CD4-positive, alpha-beta T cell treated with Interleukin-6 for 4 hours (primary cell): ENCODE measurements at regions not wholly inside any gene's neighbourhood (a gene's known extent, or its start where the extent isn't known, plus 50 kb on each side); places are given as distances from the start of the nearest gene placed in this dataset.

ENCODE experiments used
- DNase-seq: peaks from one replicate; pipeline ENCODE4 v3.0.0-alpha.2; 2020; ENCODE audit warnings: mixed read lengths

DNA sequence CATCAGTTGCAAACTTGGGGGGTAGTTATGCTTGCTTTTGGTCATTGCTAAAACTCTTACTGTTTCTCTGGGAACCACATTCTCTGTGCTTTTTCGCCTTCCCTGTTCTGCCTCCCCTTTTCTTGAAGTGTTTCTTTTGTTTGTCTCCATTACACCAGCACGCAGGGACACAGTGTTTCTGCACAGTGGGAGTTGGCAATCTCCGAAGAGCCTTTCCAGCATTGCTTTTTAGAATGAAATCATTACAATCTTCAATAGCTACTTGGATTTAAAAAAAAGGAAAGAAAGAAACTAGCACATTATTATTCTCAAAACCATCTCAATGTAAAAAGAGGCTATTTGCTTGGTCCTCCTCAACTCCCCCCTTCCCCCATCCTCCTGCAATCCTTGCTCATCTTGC lies 536.7 kb upstream of the MMS22L start:
- no peak for DNase-seq

DNA sequence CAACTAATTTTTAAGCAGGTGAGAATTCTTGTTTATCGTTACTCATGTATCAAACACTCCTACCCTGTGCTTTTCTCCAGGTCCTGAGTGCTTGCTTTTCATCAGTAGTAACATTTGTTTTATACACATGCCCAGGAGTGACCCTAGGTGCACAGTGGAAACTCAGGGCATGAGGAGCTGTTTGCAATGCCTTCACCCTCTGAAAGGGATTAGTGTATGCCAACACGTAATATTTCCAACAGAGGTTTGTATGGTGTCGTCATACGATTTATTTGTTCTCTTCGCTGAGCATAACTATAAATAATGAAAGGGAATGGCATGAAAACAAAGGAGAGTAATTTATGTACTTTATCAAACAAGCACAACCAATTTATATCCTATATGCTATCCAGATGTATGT lies 537.4 kb upstream of the MMS22L start:
- no peak for DNase-seq

DNA sequence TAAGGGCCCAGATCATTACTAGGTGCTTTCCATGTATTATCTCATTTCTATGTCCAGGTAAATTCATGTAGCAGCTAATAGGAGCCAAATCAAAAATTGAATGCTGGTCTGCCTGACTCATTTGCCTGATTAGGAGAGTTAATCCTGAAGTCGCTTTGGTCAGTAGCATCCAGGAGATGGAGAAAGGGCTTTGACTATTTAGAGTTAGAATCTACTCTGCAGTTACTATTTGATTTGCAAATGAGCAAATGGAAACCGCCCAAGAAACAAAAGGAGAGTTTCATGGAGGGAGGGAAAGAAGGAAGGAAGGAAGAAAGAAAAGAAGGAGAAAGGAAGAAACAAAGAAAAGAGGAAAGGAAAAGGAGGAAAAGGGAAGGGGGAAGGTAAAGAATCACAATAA lies 539.6 kb upstream of the MMS22L start:
- DNase-seq: no peak

DNA sequence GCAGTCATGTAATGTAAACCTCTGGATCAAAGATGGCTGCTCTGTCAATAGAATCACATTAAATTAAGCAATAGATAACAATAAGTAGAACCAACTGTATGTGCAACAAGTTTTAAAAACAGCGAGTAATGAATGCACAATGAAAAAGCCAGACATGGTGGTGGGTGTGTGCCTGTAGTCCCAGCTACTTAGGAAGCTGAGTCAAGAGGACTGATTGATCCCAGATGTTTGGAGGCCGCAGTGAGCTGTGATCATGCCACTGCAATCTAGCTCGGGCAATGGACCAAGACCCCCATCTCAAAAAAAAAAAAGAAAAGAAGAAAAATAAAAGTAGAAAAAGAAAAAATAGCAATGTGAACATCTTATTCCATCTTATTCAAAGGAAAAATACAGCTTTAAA lies 558.7 kb upstream of the MMS22L start:
- DNase-seq: no peak

DNA sequence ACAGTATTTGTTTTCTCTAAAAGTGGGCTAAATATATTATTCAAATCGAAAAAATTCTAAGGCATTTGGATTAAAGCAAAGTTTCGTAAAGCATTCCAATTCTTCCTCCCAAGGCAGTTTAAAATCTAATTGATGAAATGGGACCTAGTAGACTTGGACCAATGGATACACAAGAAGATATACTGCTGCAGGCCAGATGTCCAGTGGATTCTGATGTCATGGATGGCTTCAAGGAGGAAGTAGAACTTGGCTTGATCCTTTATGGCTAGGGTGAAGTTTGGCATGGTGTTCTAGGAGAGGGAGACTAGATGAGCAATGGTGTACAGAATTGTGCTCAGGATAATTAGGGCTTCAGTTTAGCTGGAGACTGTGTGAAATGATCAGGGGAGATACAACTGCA lies 559.5 kb upstream of the MMS22L start:
- no peak for DNase-seq

DNA sequence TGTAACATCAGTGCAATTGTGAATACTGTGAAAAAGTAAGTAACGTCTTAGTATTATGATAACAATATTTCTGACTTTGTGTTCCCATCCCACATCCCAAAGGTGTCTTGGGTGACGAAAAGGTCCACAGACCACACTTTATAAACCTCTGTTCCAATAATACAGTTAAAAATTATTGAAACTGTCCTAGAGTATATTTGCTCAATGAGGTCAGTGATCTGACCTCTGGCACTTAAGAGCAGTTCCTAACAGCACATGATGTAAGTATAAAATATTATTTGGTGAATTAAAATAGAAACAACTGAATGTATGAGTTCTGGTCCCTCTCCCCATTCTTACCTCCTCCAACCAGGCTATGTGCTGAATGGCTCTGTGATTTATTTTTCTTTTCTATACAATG lies 566.4 kb upstream of the MMS22L start:
- no peak for DNase-seq

DNA sequence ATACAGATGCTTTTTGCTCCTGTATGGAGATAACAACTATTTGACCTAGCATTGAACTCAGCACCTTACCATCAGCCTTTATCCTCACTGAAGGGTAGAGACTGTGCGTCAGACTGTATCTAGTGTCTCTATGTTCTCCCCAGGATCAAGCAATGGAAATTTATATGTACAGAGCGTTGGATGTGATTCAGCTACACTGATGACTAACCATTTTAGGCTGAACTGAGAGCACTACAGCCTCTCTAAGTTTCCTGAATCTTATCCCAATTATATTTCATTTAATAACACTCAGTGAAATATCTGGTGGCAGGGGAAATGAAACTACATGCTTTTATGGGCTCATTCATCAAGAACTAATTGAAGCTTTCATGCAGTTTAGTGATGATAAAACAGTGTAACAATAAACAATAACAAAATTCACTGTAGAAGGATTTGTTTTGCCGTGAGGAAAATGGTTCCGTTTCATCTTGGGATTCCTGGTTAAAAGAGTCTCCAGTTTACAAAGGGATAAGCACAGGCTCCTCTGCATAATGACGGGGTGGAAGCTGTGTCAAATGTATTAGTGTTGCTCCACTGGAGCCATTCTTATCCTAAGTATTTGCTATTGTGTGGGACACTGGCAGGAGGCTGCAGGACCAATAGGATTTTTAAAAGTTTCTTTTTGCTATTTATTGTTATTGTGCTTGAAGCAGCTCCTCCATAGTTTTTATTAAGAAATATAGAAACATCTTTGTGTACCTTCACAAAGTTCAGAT lies 567.6 kb upstream of the MMS22L start:
- DNase-seq: no peak

DNA sequence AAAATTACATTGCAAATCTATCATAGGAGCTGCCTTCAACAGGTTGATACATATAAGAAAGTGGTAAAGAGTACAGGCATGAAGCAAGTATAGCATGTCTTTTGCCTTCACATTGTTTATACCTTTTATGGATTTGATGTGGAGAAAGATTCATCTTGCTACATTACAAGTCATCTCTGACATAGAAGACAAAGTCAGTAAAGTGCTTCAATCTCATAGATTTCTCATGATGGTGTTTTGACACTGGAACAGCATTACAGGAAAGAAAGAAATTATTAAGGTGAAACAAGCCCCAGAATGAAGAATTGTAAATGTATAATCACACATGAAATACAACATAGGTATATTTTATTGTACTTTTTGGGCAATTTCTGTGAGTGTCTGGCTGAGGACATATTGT lies 580.7 kb upstream of the MMS22L start:
- no peak for DNase-seq

DNA sequence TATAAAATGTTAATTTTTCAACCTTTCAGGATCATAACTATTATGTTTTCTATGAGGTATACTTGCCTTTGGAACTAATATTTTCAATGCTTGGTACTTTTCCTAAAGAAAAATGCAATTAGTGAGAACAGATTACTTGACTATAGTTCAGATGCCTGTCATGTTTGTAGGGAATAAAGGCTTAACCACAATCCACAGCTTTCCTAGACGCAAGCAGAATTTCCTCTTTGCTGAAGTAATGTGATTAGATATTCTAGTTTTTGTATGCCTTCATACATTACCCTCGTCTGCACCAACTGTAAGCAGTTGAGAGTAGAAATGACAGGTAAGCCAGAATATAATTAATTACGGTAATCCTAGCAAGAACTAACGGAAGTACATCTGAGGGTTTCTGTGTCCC lies 581.4 kb upstream of the MMS22L start:
- no peak for DNase-seq

DNA sequence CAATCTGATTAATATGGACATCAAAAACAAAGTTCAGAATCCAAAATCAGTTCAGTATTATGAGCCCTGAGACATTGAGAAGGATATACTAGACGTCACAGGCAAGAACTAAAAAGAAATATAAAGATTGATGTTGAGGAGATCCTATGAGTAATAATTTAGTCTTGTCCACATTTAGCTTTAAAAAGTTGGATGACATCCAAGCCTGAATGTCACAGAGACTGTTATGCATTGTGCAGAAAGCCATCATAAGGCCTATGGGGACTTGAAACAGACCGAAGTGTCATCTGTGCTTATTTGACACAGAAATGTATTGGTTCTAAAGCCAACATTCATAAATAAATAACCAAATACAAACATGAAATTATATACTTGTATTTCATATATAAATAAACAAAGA lies 581.8 kb upstream of the MMS22L start:
- DNase-seq: no peak

DNA sequence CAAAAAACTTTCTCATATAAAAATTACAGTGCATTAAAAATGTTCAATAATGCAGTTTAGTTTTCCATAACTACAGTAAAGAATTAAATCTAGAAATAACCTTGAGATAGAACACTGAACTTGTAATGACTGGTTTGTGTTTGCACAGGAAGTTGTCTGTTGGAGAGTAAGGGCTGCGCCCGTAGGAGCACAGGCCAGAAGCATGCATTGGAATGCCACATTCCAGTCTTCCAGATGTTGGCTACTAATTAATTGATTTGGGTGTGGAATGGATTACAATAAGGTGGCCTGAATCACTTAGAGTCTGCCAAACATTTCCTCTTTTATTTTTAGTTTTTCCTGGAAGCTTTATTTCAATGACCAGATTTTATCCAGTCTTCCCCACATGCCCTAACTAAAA lies 582.6 kb upstream of the MMS22L start:
- no peak for DNase-seq

DNA sequence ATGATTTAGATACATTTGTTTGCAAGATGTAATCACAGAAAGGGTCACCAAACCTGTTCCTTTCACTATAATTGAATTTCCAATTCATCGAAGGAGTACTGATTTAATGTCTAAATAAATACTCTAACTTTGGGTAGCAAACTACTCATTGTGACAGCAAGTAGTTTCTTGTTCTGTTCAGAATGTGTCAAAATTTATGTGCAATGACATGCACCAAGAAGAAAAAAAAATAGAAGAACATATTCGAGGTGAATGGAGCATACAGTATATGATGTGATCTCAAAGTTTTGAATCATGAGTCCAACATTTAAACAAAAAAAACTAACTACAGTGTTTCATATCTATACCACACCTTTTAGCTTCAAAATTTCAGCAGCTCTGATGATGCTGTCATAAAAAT lies 583.6 kb upstream of the MMS22L start:
- DNase-seq: no peak

DNA sequence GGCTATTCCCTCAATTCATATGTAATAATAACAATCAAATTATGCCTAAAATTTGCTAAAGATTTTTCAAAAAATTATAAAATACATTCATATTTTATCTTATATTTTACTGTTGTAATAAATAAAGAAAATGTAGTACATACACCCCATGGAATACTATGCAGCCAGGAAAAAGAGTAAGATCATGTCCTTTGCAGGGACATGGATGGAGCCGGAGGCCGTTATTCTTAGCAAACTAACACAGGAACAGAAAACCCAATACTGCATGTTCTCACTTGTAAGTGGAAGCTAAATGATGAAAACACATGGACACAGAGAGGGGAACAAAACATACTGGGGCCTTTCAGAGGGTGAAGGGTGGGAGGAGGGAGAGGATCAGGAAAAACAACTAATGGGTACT lies 584.2 kb upstream of the MMS22L start:
- no peak for DNase-seq

DNA sequence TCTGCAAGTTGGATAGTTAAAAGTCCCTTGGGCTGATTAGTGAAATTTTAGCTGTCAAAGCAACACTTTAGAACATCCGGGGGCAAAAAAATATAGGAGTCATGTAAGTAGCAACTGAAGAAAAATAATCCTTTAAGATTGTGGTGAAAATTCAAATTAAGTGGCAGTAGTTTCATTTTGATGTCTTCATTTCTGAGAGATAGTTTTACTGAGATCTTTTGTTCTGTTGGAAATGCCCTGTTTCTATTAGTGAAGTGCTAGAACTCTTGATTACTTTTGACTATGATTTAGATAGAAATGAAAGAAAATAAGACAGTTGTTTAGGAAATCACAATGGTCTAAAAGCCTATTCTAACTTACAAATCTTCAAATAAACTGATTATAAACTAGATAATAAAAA lies 587.3 kb upstream of the MMS22L start:
- no peak for DNase-seq

DNA sequence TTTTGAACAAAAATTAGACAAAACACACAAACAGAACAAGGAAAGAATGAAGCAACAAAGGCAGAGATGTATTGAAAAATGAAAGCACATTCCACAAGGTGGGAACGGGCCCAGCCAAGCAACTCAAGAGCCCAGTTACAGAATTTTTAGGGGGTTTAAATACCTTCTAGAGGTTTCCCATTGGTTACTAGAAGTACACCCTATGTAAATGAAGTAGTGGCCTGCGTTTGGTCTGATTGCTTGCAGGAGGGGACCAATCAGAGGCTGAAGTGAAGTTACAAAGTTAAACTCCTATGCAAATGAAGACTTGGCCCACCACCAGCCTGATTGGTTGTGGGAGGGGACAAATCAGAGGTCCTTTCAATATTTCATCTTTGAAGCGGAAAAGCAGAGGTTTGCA lies 593.7 kb upstream of the MMS22L start:
- no peak for DNase-seq

DNA sequence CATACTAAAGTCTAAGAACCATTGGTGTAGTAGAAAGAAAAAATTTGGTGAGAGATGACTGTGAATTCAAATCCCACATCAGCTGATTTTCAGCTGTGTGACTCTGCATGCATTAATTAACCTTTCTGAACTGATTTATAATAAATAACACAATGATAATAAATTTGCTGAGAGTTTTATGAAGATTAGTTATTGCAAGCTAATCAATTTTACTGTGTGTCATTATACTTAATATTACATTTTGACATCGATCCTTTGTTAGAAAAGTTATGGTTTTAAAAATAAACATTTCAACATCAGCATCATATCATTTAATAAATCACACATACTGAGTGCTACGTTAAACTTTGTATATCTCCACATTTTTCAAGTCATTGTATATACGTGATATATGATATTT lies 599.7 kb upstream of the MMS22L start:
- no peak for DNase-seq

DNA sequence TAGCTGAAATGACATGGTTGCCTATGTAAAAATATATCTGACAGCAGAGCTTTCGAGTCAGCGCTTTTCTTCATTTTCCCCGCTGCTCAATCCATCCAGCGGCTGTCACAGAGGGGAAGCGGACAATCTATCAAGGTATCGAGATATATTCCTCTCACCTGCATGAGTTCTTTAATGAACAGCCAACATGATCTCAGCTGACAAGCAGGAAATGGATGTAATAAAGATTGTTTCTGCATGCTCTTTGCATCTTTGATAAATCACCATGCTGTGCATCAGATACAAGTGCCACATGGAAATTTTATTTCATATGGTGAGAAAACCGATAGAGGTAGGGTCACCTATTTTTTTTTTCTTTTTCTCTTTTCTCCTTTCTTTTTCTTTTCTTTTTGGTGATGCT lies 602.3 kb upstream of the MMS22L start:
- DNase-seq: no peak

DNA sequence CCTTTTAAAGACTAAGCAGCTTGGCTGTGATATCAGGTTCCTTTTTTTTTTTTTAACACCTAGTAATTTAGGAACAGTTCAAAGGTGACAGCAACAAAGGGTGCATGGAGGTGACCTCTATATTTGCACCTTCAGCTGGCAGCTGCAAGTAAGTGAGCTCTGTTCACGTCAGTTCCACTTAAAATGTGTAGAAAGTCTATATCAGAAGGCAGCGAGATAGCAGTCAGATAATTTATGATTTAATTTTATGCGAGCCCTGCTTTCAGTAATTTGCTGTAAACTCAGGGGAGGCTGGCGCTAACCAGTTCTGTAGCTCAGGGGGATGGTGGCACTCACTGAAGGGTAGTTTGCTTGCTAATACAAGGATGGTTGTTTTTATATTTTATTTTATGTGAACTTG lies 602.8 kb upstream of the MMS22L start:
- no peak for DNase-seq

DNA sequence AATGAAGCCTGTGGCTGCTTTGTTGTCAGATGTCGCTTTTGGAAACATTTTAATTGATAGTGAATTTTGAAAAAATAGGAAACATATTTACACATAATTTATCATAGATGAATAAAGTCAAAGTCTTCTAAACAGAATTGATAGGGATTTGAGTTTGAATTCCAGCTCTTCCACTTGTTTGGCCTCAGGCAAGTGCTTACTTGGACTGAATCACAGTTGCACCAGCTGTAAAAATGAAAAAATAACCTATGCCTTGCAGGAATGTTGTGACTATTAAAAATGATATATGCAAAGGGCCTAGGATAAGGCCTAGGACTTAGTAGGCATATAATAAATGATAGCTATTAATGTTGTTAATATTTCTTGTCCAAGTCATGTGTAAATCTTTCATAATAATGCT lies 618.5 kb upstream of the MMS22L start:
- DNase-seq: no peak

DNA sequence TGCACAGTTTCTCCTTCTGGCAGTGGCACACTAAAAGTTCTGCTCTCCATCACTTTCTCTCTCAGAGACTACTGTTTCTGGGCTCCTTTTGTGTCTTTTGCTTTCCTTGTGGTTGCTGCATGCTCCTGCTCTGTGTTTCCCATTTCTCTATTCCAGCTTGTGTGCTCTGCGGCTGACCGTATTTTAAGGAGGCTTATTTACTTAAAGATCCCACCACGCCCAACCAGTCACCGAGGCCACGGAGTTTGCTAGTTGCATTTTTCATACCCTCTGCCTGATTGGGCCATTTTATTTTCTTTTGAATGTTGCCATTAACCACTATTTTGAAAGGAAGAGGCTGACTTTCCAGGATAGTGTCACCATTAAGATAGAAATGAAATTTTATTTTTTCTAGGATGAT lies 626.4 kb upstream of the MMS22L start:
- no peak for DNase-seq

DNA sequence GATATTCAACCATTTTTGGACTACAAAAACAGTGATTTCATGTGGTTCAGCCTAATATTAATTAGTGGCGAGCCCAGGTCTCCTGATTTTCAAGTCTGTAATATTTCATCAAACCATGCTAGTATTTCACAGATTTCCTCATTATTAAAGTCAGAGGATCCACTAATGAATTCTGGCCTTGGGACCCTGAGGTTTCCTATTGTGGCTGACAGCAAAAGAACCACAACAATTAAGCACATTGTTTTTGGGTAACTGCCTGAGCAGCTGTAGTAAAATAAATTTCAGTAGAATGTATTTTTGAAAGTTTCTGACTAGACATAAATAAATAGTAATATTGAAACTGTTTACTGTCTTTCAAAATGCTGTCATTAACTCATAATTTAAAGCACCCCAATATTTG lies 630.7 kb upstream of the MMS22L start:
- DNase-seq: no peak

DNA sequence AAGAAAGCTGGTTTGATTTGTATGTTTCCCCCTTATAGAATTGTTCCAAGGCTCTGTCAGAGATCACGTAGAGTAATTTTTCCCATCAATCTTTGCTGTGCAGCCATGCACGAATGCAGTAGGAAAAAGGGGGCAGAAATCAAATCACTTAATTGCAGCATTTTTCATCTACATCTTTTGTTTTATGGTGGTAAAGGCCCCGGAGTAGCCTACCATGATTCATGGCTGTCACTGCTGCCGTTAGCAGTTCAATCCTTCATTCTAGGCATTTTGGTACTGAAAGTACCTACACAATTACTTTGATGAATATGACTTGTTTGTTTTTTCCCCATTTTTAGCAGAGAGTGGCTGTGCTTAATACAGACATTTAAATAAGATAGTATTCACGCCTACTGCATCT lies 631.9 kb upstream of the MMS22L start:
- DNase-seq: no peak

DNA sequence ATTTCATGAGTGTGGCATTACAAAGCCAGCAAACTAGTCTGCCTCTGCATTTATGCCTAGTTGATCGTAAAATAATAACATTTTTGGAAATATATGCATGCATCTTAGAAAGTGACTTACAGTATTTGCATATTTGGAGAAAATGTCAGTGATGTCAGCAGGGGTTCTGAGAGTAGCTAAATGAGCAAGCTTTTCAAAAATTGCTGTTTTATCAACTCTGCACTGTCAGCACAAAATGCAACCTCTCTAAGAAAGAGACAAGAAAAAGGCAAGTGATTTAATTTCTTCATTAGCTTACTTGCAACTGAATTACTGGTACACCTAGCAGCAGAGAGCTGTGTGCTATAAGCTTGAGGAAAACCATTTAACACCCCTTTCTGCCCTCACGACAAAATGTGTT lies 632.5 kb upstream of the MMS22L start:
- DNase-seq: no peak

DNA sequence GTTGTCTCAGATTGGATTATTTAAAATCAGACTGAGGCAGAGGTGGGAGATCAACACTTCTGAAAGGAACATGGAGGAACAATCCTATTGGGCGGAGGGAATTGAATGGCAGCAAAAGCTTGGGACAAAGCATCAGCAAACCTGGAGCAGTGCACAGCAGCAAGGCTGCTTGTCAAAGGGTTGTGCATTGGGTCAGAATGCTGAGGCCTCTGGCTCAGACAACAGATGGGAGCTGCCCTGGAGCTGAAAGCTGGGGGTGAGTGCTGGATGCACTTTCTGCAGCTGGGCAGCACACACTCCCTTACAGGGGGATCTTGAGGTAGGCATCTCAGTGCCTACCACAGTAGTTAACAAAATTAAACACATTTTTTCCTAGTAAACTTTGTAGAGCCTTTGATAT lies 634.4 kb upstream of the MMS22L start:
- DNase-seq: no peak

DNA sequence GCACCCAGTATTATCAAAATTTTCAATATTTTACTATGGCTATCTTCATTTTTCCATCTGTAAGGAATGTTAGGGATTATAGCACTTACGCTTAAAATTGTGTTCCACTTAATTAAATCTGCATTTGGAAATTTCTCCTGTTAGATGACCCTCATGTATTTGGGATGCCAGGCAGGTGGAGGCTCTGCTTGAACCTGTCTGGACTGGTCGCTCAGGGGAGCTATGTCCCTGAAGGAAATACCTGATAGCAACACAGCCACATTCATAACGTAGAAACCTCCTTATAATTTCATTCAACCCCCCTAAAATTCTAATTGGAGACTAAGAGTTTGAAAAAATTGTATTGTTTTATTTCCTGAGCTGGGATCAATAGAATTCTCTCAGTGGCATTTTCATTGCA lies 636.0 kb upstream of the MMS22L start:
- no peak for DNase-seq

DNA sequence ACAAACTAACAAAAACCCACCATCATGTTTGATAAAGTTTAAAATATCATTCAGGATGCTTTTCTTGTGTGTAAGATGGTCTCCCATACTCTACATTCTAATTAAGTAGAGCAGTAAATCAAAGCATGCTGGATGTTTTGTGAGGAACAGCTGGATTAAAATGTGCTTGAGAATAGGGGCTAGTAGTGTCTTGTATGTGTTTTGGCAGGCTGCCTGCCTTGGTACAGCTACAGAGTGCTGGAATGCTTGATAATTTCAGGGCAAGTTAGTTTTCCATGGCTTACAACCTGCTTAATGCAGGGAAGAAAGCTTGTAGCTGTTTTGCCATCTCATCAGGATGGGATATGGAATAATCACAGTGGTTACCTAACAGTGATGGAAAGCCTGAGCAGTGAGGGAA lies 636.6 kb upstream of the MMS22L start:
- DNase-seq: no peak
